Left cardiac atrium (tissue), 4 donors: ENCODE measurements at regions not wholly inside any gene's neighbourhood (a gene's known extent, or its start where the extent isn't known, plus 50 kb on each side); places are given as distances from the start of the nearest gene placed in this dataset.
A peak's percentile ranks its signal among the peaks of the same experiment; 100 is the strongest.

Experiments used
- ATAC-seq, 2 donors: fragments of 200-7000 bp; cut with Tn5 transposase; one replicate each; pipeline ENCODE4 v1.9.1; 2020; ENCODE audit warnings: mild to moderate bottlenecking in 2 of 2, moderate library complexity in 2 of 2
- DNase-seq: peaks from one replicate; pipeline ENCODE4 v3.0.0-alpha.2; 2020
- intact Hi-C, 2 donors: fragments of 100-400 bp; cut with DNase I; formaldehyde crosslinking; loops; one replicate each; pipeline versions ENCODE4 v1.14.1 to v1.15.1; 2022 to 2023
- donor health status: DM: no; HTN: yes; CAD: no.
- donor health status: DM: no; HTN: yes; CAD: no; lungs with severe emphysema.
- donor health status: DM: yes; HTN: yes; CAD: no.
- donor health status: Dilated cardiomyopathy.

DNA sequence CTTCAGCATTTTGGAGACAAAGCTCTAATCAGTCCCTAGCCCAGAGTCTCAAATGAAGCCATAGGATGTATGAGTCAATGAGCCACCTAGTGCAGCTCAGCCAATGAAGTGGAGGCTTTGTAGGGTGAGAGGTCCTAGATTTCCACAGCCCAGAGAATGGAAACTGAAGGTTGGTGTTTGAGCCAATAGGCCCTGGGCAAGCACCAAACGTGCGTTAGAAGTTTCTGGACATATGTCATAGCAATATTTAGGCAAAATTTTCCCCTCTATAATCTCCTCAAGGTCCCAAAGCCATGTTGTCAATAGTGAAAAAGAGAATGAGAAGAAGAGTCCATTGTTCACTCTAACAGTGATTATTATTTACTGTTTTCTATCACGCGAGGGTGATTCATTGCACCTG is 361.3 kb downstream of the PLPP3 start:
- intact Hi-C loops = no loop called here
- DNase-seq (no peak), ATAC-seq (no peak)

GRCh38 chr1:56216218-56216617 is 363.1 kb downstream of the PLPP3 start:
- DNase-seq (no peak), ATAC-seq (peak in 1 of 2 donors; percentile 90)
- intact Hi-C loops = no loop called here

GRCh38 chr1:56215771-56216170 is 363.6 kb downstream of the PLPP3 start:
- DNase-seq (no peak), ATAC-seq (no peak)
- intact Hi-C loops = no loop called here

- ATAC-seq (no peak), DNase-seq (no peak)
- intact Hi-C loops = no loop called here
These were observed 364.3 kb downstream of the PLPP3 start for GRCh38 chr1:56215086-56215485.

GRCh38 chr1:56213068-56213467 is 366.3 kb downstream of the PLPP3 start:
- intact Hi-C loops = no loop called here
- DNase-seq (no peak), ATAC-seq (no peak)

DNA sequence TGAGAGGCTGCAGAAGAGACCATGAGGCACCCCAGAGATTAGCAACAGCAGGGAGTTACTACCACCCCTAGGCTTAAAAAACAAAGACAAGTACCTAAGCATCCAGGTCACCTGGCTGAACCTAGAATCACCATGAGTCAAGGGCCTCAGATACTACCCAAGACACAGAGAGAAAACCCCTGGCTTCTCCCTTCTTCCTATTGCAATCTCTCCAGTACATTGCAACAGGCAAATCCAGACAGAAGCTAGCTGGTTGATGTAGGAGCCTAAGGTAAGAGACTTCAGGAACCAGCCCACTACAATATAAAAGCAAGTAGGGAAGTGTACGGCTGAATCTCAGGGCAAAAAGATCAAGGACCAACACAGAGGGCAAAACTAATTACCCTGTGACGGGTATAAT is 367.2 kb downstream of the PLPP3 start:
- ATAC-seq = no peak
- intact Hi-C loops = no loop called here
- no peak for DNase-seq

DNA sequence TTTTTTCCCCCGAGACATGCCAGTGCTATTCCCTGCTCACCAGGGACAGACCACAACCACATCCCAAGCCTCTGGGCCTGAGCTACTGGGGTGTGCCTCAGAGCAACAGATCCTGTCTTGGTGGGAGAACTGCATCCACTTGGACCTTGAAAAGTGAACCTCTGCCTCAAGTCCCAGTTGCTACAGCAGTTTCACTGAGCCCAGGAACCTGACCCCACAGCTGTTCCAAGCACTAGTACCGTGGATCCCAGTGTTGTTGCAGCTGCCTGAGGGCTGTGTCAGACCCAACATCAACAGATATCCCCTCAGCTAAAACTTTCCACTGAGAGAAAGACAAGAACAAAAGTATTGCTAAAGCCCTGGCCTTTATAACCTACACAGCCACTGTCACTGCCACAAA is 373.0 kb downstream of the PLPP3 start:
- no peak for DNase-seq
- intact Hi-C loops = no loop called here
- no peak for ATAC-seq

DNA sequence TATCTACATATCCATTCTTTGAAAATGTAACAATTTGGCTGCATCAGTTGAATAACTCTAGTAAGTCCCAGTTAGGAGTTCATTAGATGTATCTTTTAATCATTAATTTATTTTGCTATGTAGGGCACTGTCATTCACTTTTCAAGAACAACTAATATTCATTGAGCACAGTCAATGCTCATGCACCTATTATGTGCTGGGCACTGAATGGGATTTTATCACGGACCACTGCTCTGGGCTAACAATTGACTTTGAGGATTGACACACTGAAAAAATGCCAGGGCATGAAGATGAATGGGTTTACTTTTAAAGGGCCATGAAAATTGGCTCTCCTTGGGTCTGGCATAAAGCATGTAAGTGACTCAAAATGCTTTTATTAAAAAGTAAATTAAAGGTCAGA is 375.2 kb downstream of the PLPP3 start:
- intact Hi-C loops = no loop called here
- DNase-seq (no peak), ATAC-seq (no peak)

DNA sequence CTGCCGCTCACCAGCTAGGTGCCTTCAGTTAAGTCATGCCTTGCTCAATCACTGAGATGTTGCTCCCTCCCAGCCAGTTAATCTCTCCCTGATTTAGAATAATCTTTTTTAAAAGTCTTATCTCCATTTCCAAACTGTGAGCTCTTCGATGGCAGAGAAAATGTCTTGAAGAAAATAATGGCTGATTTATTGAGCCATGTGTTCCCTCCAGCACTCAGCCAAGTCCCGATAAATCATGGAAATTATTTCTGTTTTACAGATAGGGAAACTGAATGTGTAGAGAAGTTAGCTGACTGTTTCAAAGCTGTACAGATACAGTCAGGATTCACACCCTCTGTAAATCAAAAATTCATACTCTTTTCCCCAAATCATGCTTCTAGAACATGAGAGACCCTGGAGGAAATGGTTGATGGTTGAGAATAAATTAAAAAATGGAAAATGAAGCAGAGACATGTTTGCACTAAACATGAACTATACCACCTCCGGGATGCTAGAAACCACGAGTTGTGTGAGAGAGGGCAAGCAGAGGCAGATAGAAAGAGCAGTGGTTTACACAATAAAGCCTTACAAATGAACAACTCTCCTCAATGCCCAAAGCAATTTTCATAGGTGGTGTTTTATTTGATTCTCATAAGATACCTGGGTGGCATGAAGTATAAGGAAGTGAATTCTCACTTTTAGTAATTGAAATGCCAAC is 376.4 kb downstream of the PLPP3 start:
- DNase-seq = no peak
- intact Hi-C loops = no loop called here
- ATAC-seq = no peak

DNA sequence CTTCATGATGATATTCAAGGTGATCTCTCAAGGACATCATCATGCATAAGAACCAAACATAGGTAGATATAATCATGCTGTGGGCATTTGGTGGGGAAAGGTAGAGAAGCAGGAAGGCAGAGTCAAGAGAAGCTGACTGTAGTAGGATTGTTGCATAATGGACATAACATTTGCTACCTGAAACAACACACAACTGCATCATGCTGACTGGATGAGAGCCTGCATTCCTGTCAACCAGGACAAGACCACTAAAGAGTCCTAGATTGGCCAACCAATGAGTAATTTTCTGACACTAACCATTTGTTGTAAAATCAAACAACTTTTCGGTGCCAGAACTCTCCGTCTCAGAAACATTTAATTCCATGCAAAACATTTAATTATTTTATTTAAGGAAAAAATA is 377.2 kb downstream of the PLPP3 start:
- DNase-seq (no peak), ATAC-seq (no peak)
- intact Hi-C loops = no loop called here

DNA sequence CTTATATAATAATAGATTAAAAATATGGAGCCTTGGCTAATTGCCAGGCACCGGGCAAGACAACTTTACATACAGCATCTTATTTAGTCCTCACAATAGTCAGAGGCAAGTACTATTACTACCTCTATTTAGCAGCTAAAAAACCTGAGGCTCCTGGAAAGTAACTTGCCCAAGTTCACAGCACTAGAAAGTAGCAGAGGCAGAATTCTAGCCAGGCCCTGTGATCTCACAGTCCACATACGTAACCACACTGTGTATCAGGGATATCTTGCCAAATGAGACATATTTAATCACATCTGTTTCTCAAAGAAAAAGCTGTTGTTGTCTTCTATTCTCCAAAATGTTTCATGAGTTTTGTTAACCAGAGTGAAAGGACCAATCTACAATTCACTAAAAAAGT is 378.5 kb downstream of the PLPP3 start:
- no peak for DNase-seq
- peak in 1 of 2 donors; percentile 61 for ATAC-seq
- intact Hi-C loops = no loop called here

DNA sequence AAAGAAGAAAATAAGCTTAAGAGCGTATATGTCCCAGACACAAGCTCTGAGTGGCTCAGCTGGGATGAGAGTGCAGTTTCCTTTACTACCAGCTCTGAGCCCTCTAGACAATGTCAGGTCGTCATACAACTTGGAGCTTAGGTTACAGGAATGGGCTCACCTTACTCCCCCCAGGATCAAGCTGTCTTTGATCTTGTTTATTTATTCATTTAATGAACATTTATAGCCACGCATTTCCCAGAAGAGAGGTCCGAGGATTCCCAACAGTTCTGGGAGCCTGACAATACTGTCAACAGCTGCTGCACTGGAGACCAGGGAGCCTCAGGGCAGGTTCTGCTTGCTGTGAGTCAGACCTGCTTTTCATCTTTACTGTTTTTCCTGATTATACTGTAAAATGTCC is 378.9 kb downstream of the PLPP3 start:
- ATAC-seq = no peak
- no peak for DNase-seq
- intact Hi-C loops = no loop called here

GRCh38 chr1:56199956-56200355 is 379.4 kb downstream of the PLPP3 start:
- intact Hi-C loops = no loop called here
- no peak for DNase-seq
- no peak for ATAC-seq

DNA sequence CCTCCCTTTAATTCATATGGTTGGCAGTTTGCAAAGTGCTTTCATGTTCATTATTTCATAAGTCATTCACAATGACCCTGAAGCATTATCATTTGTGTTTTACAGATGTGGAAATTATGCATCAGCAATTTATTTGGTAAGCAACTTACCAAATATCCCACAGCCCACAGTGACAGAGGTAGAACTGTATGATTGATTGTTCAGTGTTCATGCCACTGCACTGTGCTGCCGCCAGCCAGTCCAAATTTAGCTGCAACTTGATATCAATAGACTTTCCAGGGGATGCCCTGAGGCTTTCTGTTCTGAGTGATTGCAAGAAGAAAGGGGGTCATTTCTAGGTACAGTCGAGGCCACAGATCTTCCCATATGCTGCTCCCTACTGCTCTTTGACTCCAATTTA is 380.3 kb downstream of the PLPP3 start:
- no peak for DNase-seq
- intact Hi-C loops = no loop called here

DNA sequence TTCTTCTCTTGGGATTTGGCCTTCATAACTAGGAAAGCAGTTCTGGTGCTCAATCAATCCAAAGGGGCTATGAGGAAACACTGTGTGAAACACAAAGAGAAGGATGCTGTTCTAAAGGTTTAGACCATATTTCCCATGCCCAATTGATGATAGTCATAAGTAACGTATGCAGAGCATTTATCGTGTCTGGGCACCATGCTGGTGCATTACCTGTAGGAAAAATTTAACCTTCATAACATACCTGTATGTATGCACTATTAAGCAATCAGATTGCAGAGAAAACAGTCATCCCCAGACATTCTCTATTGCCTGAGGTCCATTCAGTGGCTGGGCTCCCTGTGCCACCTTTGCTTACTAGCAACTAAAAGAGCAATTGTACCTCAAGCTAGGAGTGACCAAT is 381.4 kb downstream of the PLPP3 start:
- ATAC-seq = no peak
- intact Hi-C loops = no loop called here
- no peak for DNase-seq

More for the DNA sequence above, 380.3 kb downstream of the PLPP3 start:
- ATAC-seq = no peak

- intact Hi-C loops = no loop called here
- peak; percentile 22 to 57 for ATAC-seq
- DNase-seq = no peak
These were observed 382.5 kb downstream of the PLPP3 start for GRCh38 chr1:56196839-56197238.

DNA sequence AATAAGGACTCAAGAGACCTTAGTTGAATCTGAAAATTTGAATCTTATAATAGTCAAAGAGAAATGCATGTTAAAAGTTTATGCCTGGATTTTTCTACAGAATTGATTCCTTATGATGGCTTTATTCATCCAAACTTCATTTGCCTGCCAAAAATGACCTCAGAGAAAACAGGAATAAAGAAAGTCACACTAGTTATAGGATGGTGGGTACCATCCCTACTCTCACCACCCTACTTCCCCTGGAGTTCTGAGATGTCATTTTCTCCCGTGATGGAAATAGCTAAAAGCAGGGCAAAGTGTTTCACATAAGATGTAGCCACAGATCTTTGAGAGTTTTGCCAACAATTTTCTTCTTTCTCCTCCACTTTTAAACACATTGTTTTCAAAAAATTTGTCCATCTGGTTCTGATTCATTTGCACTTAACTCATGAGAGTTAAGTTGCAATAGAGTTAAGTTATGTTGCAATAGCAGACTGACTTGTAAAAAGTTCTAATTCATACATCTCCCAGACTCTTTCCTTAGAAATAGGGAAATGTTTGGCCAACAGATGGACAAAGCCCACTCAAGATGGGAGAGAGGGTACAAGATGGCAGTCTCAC is 384.6 kb downstream of the PLPP3 start:
- no peak for ATAC-seq
- no peak for DNase-seq
- intact Hi-C loops = no loop called here

GRCh38 chr1:56193656-56194055 is 385.7 kb downstream of the PLPP3 start:
- DNase-seq (no peak), ATAC-seq (no peak)
- intact Hi-C loops = no loop called here

GRCh38 chr1:56191369-56191768 is 388.0 kb downstream of the PLPP3 start:
- intact Hi-C loops = no loop called here
- ATAC-seq (no peak), DNase-seq (no peak)

- ATAC-seq (no peak), DNase-seq (no peak)
- intact Hi-C loops = no loop called here
These were observed 388.5 kb downstream of the PLPP3 start for GRCh38 chr1:56190806-56191365.
